GM19193 (cell line): ENCODE measurements at regions not wholly inside any gene's neighbourhood (a gene's known extent, or its start where the extent isn't known, plus 50 kb on each side); places are given as distances from the start of the nearest gene placed in this dataset.

ENCODE experiments used
- POLR2A ChIP-seq: IDR thresholded peaks from 4 replicates; pipeline ENCODE4 v1.6.1; 2011; ENCODE audit not compliant: insufficient read depth, insufficient read length; ENCODE audit errors: extremely low read depth

DNA sequence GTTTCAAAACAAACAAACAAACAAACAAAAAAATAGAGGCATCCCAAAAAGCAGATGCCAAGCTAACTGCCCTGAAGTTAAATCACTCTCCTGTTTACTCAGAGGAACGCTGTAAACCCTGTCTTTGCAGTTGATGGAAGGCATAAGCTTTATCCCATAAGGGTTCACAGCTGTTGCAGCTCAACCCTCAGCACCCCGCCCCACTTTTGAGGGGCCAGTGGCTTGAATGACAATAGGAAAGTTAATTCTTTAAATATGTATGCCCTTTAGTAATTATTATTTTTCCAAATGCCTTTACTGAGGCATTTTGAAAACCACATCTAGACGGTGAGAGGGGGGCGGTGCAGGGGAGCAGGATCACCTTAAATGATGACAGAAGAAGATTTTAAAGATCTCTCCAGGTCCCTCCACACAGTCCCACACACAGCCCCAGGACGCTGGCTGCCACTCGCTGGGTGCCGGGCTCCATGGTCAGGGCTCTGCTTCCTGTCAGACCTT, 272.1 kb downstream of the FAM43A start:
- TF ChIP-seq POLR2A, result no peak

DNA sequence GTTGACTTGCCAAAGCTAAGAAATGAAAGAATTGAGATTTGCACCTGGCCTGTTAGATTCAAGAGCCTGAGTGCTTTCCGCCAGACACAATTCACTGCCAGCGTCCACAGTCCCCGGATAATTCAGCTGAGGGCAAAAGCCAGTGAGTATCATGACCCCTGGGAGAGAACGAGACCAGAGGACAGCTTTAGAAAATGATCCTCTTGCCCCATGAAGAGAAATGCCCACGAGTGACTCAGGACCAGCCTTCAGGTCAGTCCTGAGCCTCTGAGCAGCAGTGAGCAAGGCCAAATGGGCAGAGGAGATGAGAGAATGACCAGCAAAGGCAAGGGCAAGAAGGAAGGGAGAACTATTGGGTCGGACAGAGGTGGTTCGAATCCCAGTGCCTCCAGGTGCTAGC, 273.5 kb downstream of the FAM43A start:
- TF ChIP-seq POLR2A, result no peak

DNA sequence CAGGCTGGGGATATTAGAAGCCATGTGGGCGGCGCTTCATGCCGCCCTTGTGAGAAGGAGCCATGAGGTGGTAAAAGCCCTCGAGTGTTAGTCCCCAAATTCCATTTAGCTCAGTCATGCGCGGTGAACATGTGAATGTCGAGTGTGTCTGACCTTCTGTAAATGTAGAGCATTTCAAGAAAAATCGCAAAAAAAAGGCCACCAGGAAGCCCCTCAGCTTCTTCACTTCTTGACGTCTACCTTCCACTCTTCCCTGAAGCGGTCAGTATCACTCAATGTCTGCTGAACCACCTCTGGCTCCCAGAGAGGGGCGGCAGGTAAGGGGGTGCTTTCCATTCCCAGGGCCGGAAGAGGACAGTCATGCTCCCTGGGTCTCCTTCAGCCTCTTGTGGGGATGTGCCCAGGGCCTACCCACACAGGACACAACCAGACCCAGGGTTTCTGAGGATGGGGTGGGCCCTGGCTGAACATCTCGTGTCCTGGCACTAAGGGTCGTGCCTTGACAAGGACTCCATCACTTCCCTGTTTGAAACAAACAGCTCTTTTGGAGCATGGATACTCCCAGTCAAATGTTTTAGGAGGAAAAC, 274.9 kb downstream of the FAM43A start:
- no peak for TF ChIP-seq POLR2A

DNA sequence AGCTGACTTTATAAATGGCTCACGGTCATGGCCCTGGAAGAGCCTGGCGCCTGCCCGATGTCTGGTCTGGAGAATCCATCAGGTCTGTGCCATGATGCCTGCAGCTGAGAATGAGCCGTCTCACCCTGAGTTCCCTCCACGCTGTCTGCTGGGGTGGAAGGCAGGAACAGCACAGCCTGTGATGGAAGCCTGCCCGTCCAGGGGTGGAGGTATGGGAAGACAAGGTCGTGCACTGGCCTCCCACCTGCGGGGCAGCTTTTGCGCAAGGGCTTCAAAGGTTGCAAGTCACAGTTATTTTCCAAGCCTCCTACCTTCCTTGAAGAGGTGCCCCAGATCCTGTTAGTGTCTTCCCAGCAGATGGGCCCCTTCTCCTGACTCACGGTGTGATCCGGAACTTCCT, 275.5 kb downstream of the FAM43A start:
- TF ChIP-seq POLR2A, result no peak

DNA sequence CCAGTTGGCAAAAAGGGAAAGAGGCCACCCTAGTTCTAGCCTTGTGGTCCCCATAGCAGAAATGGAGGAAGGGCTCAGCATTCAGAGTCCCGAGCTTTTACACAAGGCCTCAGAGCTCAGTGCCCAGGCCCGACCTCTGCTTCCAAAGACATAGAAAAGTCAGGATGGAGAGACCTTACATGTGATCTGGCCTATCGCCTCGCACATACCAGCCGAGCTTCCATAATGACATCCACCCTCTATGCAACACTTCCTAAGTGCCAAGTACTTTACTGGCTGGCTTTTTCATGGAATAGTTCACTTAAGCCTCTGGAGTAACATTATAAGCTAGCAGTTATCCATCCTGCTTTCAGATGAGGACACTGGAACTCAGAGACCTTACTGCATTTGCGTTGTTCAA, 275.9 kb downstream of the FAM43A start:
- TF ChIP-seq POLR2A, result no peak

DNA sequence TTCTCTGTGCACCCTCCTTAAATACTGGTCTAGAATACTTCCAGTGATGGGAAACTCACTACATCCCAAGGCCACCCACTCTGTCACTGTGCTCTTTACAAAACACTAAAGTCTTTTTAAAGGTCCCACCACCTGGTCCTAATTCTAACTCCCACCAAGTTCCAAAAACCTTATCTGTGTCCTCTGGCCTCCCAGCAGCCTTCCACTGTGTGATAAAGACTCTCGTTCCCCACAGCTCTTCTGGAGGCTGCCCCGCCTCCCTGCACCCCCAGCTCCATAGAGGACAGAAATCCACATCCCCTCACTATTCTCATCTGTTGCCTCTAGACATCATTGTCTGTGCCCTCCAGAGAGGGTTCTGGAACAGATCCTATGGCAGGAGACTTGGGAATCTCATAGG, 276.4 kb downstream of the FAM43A start:
- TF ChIP-seq POLR2A, result no peak

DNA sequence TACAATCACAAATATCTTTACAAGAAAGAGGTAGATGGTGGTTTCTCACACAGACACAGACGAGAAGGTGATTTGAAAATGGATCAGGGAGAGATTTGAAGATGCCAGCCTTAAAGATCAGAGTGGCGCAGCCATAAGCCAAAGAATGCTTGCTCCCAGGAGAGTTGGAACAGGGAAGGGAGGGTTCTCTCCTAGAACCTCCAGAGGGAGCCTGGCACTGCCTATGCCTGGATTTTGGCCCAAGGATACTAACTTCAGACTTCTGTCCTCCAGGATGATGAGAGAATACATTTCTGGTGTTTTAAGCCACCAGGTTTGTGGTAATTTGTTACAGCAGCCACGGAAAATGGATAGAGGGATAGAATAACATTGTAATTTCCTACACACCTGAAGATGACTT, 279.1 kb downstream of the FAM43A start:
- no peak for TF ChIP-seq POLR2A

DNA sequence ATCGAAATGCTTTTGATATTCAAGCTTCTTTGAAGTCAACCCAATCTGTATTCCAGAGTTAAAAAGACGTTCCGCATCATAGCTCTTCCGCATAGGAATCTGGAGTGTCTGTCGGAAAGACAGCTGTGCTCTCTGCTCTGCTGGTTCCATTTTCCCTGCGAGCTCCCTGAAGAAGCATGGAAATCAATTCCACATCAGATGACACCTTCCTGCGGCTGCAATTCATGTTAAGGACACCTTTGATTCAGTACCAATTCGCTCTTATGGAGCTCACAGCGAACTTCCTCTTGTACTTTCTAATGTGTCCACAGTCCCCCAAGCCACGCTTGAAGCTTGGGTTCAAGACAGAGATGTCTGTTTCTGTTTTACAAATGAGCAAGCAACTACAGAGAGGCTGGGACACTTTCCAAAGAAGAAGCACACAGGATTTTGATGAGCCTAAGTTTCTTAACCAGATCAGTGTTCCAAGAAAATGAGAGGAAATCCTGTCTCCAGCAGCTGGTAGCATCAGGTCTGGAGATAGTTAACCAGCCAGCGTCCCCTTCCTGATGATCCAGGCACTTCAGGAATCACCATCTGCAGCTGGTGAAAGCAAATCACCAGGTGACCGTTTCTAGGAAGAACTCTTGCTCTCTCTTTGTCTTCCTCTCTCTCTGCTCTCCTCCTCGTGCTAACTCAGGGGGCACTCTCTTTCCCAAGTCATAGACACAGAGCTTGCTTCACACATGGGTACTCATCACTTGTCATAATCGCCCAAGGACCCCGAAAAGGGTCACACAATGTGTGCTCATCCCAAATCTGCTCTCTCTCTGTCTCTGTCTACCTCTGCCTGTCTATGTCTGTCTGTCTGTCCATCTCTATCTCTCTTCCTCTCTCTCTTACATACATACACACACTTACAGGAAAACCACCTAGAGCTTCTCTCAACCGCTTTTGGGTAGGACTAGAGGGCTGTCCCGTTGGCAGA, 281.8 kb downstream of the FAM43A start:
- TF ChIP-seq POLR2A, result no peak

DNA sequence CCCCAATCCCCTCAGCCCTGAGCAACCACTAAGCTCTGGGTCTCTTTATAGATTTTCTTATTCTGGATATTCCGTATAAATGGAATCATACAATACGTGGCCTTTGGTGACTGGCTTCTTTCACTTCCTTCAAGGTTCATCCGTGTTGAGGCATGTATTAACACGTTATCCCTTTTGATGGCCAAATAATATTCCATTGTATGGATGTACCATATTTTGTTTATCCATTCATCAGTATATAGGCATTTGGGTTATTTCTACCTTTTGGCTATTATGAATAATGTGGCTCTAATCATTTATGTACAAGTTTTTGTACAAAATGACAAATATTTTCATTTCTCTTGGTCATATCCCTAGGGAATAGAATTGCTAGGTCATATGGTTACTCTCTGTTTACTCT, 284.4 kb downstream of the FAM43A start:
- TF ChIP-seq POLR2A, result no peak

DNA sequence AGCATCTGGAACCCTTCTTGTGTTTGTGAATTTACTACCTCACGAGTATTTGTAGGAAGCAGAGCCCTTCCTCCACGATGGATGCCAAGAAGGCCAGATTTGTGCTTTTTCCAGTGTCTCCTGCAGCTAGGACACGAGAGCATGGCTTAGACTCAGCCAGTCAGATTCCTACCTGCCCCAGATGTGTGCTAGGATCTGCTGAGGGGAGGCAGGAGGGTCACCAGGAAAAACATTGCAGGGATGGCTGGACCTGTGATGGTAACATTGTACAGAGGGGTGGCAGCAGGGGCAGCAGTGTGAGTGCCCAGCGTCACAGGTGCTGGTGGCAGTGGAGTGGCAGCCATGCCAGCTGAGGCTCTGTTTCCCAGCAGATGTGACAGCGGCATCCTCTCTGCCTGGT, 285.3 kb downstream of the FAM43A start:
- TF ChIP-seq POLR2A, result no peak

DNA sequence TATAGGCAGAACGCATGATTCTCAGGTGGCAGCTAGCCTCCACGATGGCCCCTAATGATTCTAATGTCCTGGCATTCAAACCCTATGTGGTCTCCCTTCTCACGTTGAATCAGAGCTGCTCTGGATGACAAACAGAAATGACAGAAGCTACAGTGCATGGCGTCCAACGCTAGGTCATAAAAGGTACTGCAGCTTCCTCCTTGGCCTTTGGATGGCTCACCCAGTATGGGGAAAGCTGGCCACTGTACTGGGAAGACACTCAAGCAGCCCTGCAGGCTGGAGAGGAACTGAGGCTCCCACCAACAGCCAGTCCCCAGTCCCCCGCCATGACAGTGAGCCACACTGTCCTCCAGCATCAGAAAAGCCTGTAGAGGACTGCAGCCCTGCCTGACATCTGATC, 286.3 kb downstream of the FAM43A start:
- TF ChIP-seq POLR2A, result no peak

DNA sequence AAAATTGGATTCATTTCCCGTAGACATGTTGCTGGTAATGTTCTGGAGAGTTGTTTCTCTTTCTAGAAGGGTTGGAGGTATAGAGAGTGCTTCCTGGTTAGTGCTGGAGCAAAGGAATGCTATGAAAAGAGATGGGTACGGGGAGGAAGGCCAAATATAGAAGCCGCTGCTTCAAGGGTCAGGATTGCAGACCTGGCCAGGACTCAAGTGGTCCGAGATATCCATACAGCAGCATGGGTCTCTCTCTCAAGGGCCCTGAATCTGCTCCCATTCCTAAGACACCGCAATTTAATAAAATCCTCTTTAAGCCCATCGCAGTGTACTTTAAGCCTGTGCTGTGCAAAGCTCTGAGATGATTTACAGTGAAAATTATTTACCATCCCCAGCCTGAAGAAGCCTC, 287.0 kb downstream of the FAM43A start:
- no peak for TF ChIP-seq POLR2A

DNA sequence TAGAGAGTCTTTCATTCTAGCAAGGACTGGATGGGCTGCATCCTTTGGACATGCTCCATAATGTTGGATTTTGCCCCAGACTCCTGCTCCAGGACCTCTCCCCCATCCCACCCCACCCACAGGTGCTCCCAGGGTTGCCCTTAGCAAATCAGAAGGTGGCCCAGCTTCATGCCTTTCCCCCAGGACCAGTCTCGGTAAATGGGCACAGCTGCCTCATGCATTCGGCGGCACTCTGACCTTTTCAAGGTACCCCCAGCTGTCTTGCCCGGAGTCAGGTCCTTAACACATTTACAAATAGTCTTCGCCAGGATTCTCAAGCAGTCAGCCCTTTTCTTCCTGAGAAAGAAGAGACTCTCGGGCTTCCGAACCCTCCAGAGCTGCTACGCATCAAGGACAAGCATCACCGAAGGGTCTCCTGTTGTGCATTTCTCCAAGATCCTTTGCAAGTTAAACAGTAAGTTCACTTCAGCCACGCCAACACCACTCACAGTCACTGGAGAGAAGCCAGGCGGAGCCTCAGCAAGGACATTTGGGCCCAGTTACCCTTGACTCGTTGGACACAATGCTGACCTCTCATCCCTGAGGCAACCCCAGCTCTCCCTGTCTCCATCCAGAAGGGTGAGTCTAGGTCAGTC, 287.8 kb downstream of the FAM43A start:
- TF ChIP-seq POLR2A, result no peak

DNA sequence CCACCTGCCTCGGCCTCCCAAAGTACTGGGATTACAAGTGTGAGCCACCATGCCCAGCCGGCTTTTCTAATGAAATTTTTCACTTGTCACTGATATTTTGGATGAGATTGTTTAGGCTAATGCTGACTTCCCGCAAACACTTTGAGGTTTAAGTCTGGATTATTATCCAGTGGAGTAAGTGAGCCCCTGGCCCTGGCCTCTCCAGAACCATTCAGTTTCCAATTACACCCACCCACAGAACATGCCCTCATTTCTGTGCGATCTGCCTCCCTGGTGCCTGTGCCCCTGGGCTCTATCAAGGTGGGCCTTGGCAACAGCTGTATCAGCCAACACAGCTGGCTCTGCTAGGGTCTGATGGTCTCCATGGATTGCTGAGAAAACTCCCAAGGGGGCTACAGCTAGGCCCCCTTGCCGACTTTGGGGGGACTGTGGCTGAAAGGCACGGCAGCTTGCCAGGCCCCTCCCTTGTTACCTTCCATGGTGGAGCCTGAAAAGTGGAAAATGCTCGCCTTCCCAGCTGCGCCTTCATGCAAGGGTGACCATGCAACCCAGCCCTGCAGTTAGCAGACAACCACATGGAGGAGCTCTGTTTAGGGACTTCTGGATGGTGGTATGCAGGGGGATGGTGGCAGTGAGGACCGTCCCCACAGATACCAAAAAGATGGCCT, 288.9 kb downstream of the FAM43A start:
- TF ChIP-seq POLR2A, result no peak

DNA sequence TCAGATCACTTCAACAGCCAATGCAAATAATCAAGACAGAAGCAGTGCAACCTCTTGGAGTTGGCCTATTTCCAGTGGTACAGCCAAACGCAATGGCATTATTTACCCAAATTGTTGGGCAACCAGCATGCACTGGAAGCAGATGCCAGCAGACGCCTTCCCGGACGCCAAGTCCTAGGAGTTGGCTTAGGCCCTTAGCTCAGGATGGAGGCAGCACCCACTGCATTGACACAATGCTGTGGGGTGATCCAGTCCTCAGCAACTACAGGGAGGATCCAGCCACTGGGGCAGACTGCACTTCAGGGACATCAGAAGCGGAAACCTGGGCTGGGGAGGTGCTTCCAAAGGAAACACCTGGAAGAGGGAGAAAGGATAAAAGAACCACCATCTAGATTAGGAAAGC, 290.4 kb downstream of the FAM43A start:
- no peak for TF ChIP-seq POLR2A

DNA sequence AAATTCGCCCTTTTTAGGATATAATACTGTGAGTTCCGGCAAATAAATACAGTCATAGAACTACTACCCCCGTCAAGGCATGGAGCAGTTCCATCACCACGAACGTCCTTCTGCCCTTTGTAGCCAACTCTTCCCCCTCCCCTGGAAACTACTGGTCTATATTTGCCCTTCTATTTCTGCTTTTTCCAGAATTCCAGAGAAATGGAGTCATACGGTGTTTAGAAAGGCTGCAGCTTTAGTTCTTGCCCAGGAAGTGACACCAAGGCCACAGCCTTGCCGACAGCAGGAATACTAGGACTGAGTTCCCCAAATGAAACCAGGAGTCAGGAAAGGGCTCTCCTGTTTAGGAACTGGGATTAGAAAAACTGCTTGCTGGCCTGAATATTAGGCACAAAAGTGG, 291.2 kb downstream of the FAM43A start:
- no peak for TF ChIP-seq POLR2A

DNA sequence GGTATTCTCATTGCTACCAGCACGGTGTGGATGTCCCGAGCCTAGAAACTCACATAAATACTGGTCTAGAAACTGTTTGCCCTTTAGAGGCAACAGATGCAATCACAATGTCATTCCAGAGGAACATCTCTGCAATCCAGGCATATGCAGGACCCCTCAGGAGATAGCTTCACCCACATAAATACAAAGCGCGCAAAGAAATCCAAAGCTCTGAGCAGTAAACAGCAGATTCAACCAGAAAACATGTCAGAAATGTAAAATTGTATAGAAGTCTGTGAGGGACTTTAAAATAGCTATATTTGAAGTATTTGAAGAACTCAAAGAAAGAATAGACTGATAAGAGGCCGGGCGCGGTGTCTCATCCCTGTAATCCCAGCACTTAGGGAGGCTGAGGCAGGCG, 291.7 kb downstream of the FAM43A start:
- no peak for TF ChIP-seq POLR2A
